Brain microvascular endothelial cell (primary cell): ENCODE measurements at regions not wholly inside any gene's neighbourhood (a gene's known extent, or its start where the extent isn't known, plus 50 kb on each side); places are given as distances from the start of the nearest gene placed in this dataset.

Source experiments
- DNase-seq: peaks from one replicate; pipeline ENCODE4 v3.0.0-alpha.2; 2020
- H3K27ac ChIP-seq: fragments of 250-450 bp; sonication (Bioruptor Pico); 2 replicates; pipeline ENCODE4 v1.5.1; 2020; ENCODE audit warnings: mild to moderate bottlenecking, moderate library complexity
- H3K27me3 ChIP-seq: fragments of 250-450 bp; sonication (Bioruptor Pico); replicated peaks from 2 replicates; pipeline ENCODE4 v1.5.1; 2020; ENCODE audit warnings: mild to moderate bottlenecking
- H3K36me3 ChIP-seq: fragments of 250-450 bp; sonication (Bioruptor Pico); replicated peaks from 2 replicates; pipeline ENCODE4 v1.5.1; 2020; ENCODE audit warnings: mild to moderate bottlenecking
- H3K4me3 ChIP-seq: 2 replicates; pipeline ENCODE4 v1.5.1; 2011; ENCODE audit warnings: low read depth, mild to moderate bottlenecking, control low read depth, low read length, moderate library complexity
- in situ Hi-C: cut with HindIII; loops from 2 replicates; pipeline ENCODE4 v1.10.0; 2017; ENCODE audit warnings: low sequenced_read_pairs, low pct_ligation_motif_present
- TF ChIP-seq, protein P1 (sequence below): IDR thresholded peaks from 2 replicates; pipeline ENCODE4 v1.5.1; 2011; ENCODE audit warnings: low read depth, mild to moderate bottlenecking, moderate library complexity, low read length, control low read depth, inconsistent platforms; ENCODE audit errors: missing control alignments

DNA sequence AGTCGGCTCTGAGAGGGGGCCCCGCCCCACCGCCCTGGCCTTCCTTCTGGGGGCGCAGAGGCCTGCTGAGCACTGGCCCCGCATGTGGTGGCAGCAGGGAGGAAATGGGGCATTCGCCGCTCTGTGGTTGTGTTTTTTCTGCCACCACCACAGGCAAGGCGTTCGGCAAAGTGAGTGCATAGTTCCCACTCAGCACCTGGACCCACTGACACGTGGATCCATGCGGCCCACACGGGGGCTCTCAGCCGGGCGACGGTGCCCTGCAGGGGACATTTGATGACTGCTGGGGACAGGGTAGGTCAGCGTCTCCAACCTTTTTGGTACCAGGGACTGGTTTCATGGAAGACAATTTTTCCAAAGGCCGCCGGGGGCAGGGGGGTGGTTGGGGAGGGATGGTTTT is 70.9 kb downstream of the ENGASE start:
- in situ Hi-C loops: no loop called here
- Histone ChIP-seq H3K36me3 (no peaks in the 10 kb centered on the region), H3K27me3 (peaks cover 6% of the 10 kb centered on the region), H3K27ac (no peak overlapping the region), H3K4me3 (no peak overlapping the region)
- TF ChIP-seq, protein P1, sequence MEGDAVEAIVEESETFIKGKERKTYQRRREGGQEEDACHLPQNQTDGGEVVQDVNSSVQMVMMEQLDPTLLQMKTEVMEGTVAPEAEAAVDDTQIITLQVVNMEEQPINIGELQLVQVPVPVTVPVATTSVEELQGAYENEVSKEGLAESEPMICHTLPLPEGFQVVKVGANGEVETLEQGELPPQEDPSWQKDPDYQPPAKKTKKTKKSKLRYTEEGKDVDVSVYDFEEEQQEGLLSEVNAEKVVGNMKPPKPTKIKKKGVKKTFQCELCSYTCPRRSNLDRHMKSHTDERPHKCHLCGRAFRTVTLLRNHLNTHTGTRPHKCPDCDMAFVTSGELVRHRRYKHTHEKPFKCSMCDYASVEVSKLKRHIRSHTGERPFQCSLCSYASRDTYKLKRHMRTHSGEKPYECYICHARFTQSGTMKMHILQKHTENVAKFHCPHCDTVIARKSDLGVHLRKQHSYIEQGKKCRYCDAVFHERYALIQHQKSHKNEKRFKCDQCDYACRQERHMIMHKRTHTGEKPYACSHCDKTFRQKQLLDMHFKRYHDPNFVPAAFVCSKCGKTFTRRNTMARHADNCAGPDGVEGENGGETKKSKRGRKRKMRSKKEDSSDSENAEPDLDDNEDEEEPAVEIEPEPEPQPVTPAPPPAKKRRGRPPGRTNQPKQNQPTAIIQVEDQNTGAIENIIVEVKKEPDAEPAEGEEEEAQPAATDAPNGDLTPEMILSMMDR: no peak
- DNase-seq: no peak

DNA sequence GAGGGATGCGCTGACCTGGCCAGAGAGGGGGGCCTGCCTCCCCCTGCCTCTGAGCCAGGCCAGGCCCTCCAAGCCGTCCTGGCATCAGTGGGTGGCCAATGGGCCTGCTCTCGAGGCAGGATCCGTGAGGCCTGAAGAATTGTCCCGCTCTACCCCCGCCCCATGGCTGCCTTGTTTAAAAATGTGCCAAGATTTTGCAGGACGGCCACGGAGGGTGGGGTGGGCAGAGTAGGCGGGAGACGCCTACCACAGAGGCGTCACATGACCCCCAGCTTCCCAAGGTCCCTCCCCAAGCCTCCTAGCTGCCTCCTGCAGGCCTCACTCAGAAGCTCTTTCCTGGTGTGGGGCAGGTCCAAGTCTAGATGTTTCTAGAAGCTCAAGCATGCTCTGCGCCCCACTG is 69.5 kb downstream of the ENGASE start:
- in situ Hi-C loops: no loop called here
- Histone ChIP-seq H3K36me3 (no peaks in the 10 kb centered on the region), H3K27me3 (peaks cover 6% of the 10 kb centered on the region), H3K4me3 (no peak overlapping the region), H3K27ac (no peak overlapping the region)
- TF ChIP-seq, protein P1: no peak
- no peak for DNase-seq

DNA sequence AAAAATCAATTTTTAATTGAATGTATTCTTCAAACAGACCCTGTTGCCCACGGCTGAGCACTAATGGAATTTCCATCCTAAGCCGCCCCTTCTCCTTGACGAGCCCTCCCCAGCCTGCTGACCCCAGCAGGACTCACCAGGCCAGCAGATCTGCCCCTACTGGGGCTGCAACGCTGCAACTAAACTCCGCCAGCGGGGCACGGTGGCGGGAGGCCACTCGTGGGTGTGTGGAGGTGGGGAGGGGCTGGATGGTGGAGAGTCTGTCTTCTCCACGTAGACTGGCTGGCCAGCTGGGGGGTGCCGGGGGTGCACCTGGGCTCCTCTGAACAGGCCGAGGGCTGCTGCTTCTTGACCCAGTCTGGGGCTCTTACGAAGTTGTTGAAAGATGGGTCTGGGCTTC is 67.8 kb downstream of the ENGASE start:
- TF ChIP-seq, protein P1: no peak
- no peaks in the 10 kb centered on the region for H3K36me3 ChIP-seq
- peaks cover 6% of the 10 kb centered on the region for H3K27me3 ChIP-seq
- H3K27ac ChIP-seq: no peak overlapping the region
- in situ Hi-C loops: no loop called here
- DNase-seq: no peak
- no peak overlapping the region for H3K4me3 ChIP-seq

DNA sequence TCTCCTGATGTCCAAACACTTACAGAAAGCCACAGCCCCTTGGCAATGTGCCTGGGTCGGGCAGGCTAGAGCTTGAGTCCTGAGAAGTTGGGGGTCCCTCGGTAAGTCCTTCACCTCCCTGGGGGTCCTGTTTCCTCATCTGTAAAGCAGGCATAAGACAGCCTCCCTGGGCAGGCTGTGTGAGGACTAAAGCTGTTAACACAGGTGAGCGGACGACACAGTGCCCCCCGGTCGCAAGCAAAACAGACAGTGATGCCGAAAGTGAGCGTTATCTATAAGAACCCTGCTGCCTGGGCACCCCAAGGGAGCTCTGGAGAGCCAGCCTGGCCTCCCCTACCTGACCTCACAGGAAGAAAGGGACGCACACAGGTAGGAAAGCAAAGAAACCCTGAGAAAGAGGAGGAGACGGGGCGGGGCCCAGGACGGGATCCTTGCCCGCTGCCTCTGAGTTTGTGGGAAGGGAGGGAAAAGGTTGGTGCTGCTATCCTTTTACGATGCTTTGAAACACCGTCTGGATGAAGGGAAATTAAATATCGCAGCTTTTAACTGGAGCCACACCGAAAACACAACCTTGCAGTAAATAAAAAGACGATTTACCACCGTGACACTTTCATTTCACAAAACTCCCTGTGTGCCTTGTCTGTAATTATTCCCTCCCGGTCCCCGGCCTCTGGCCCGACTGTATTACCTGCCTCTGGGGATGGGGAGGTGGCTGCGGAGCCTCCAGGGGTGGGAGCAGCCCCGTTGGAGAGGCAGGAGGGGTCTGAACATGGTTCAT is 67.1 kb downstream of the ENGASE start:
- no peak for DNase-seq
- H3K27me3 ChIP-seq: peaks cover 6% of the 10 kb centered on the region
- no peak overlapping the region for H3K4me3 ChIP-seq
- H3K27ac ChIP-seq: no peak overlapping the region
- in situ Hi-C loops: no loop called here
- TF ChIP-seq, protein P1: no peak
- H3K36me3 ChIP-seq: no peaks in the 10 kb centered on the region

DNA sequence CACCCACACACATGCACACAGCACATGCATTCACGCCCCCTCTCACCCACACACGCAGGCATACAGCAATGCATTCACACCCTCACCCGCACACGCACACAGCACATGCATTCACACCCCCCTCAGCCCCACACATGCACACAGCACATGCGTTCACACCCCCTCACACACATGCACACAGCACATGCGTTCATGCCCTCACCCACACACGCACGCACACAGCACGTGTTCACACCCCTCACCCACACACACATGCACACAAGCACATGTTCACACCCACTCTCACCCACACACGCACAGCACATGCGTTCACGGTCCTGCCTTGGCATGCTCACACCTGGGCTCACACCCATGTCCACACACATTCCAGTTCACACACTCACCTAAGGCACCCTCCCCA is 64.2 kb downstream of the ENGASE start:
- no peak overlapping the region for H3K4me3 ChIP-seq
- no peak for DNase-seq
- in situ Hi-C loops: no loop called here
- H3K36me3 ChIP-seq: no peaks in the 10 kb centered on the region
- H3K27ac ChIP-seq: no peak overlapping the region
- TF ChIP-seq, protein P1: no peak
- peaks cover 6% of the 10 kb centered on the region for H3K27me3 ChIP-seq

DNA sequence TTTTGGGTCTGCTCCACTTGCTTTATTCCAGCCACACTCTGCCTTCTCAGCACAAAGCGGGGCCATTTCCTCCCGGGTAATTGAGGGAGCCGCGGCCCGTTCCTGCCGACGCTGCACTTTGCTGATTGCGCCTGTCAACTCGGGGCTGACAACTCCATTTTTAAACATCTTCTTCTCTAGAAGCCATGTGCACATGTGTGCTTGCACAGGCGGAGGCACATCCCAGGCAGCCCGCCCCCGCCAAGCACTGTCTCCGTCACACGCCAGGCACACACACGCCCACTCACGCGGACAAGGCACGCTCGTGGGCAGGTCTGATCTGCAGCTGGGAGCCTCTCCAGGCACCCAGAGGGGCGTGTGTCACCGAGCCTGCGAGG is 63.2 kb downstream of the ENGASE start:
- Histone ChIP-seq H3K27me3 (peaks cover 6% of the 10 kb centered on the region), H3K27ac (no peak overlapping the region), H3K36me3 (no peaks in the 10 kb centered on the region), H3K4me3 (no peak overlapping the region)
- DNase-seq: no peak
- in situ Hi-C loops: no loop called here
- TF ChIP-seq, protein P1: no peak
